ENCODE measurements at regions not wholly inside any gene's neighbourhood (a gene's known extent, or its start where the extent isn't known, plus 50 kb on each side); places are given as distances from the start of the nearest gene placed in this dataset.

DNA sequence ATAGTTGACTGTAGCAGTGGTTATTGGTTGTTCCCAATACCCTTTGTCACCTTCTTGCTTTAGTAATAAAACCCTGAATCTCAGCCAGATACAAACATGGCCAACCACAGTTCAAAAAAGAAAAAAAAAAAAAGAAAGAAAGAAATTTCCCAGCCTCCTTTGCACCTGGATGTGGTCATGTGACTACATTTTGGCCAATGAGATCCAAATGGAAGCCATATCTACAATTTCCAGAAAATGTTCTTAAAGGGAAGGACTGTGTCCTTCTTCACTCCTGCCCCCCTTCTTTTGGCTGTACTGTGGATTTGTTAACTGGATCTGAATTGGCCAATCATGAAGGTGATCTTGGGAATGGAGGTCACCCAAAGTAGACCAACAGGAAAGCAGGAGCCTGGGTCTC, 141.9 kb downstream of the SOX9 start:
- TF ChIP-seq, protein P1, sequence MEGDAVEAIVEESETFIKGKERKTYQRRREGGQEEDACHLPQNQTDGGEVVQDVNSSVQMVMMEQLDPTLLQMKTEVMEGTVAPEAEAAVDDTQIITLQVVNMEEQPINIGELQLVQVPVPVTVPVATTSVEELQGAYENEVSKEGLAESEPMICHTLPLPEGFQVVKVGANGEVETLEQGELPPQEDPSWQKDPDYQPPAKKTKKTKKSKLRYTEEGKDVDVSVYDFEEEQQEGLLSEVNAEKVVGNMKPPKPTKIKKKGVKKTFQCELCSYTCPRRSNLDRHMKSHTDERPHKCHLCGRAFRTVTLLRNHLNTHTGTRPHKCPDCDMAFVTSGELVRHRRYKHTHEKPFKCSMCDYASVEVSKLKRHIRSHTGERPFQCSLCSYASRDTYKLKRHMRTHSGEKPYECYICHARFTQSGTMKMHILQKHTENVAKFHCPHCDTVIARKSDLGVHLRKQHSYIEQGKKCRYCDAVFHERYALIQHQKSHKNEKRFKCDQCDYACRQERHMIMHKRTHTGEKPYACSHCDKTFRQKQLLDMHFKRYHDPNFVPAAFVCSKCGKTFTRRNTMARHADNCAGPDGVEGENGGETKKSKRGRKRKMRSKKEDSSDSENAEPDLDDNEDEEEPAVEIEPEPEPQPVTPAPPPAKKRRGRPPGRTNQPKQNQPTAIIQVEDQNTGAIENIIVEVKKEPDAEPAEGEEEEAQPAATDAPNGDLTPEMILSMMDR (IDR thresholded peaks at IDR 0.05), result no peak
- TF ChIP-seq POLR2A (IDR thresholded peaks at IDR 0.05) (no peak), EP300 (IDR thresholded peaks at IDR 0.05) (no peak)

Measured in ovary (tissue), 3 donors.